ENCODE measurements at regions not wholly inside any gene's neighbourhood (a gene's known extent, or its start where the extent isn't known, plus 50 kb on each side); places are given as distances from the start of the nearest gene placed in this dataset.

DNA sequence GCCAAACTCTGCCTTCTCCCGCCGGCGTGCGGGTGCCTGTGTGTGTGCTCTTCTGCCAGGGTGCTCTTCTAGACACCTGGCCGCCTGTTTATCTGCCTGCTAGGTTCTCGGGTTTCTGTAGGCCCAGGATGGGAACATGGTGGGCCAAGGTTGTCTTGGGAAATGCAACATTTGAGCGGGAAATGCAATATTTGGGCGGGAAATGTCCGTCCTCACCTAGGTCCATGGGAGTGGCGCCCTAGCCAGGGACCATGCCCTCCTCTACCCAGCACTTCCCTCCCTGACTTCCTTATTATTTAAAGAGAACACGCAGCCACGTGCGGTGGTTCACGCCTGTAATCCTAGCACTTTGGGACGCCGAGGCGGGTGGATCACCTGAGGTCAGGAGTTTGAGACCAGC lies 392.6 kb downstream of the FAT4 start:
- no peaks in the 10 kb centered on the region for H3K9me3 Mint-ChIP-seq
- H3K4me1 Mint-ChIP-seq = no peaks in the 10 kb centered on the region
- H3K27ac Mint-ChIP-seq = no peak overlapping the region
- no peaks in the 10 kb centered on the region for H3K36me3 Mint-ChIP-seq (ENCODE audit: low read depth)
- H3K4me3 Mint-ChIP-seq = no peak overlapping the region
- H3K27me3 Mint-ChIP-seq (ENCODE audit: low read depth) = no peaks in the 10 kb centered on the region
- TF ChIP-seq, protein P1, sequence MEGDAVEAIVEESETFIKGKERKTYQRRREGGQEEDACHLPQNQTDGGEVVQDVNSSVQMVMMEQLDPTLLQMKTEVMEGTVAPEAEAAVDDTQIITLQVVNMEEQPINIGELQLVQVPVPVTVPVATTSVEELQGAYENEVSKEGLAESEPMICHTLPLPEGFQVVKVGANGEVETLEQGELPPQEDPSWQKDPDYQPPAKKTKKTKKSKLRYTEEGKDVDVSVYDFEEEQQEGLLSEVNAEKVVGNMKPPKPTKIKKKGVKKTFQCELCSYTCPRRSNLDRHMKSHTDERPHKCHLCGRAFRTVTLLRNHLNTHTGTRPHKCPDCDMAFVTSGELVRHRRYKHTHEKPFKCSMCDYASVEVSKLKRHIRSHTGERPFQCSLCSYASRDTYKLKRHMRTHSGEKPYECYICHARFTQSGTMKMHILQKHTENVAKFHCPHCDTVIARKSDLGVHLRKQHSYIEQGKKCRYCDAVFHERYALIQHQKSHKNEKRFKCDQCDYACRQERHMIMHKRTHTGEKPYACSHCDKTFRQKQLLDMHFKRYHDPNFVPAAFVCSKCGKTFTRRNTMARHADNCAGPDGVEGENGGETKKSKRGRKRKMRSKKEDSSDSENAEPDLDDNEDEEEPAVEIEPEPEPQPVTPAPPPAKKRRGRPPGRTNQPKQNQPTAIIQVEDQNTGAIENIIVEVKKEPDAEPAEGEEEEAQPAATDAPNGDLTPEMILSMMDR (IDR thresholded peaks at IDR 0.05; ENCODE audit: unreplicated experiment in 3 of 3) = no peak

DNA sequence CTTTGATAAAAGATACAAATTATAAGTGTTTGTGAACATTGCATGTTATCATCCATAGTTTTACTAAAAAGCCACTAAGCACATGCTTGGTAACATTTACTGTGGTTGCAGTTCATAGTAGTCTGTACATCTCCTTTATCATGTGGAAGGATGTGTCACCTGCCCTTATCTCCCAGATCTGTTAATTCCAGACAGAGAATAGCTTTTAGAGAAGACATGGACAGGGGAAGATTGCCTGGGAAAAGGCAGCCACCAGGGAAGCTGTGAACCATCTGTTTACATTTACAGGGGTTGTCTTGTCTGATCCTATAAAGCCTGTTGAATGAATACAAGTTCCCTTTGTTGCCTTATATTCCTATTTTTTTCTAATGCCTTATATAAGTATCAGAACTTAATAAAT lies 396.0 kb downstream of the FAT4 start:
- no peak overlapping the region for H3K27ac Mint-ChIP-seq
- no peaks in the 10 kb centered on the region for H3K27me3 Mint-ChIP-seq (ENCODE audit: low read depth)
- TF ChIP-seq, protein P1 (IDR thresholded peaks at IDR 0.05; ENCODE audit: unreplicated experiment in 3 of 3) = no peak
- H3K4me1 Mint-ChIP-seq = no peaks in the 10 kb centered on the region
- no peaks in the 10 kb centered on the region for H3K36me3 Mint-ChIP-seq (ENCODE audit: low read depth)
- no peak overlapping the region for H3K4me3 Mint-ChIP-seq
- no peaks in the 10 kb centered on the region for H3K9me3 Mint-ChIP-seq

DNA sequence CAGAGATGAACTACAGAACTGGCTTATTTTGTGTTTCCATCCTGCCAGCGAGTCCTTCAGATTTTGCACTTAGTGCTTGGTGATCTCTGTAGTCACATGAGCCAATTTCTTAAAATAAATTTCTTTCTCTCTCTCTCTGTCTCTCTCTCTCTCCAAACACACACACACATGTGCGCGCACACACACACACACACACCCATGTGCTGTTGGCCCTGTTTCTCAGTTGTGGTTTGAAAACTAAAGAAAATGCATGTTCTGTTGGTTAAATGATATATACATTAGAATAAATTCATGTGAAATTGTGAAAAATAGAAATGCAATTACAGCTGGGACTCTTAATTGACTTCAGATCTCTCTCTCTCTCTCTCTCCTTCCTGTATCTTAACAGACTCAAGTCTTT lies 399.3 kb downstream of the FAT4 start:
- Mint-ChIP-seq H3K27me3 (ENCODE audit: low read depth) (no peaks in the 10 kb centered on the region), H3K4me3 (no peak overlapping the region), H3K9me3 (peaks cover 3% of the 10 kb centered on the region), H3K4me1 (no peaks in the 10 kb centered on the region), H3K27ac (no peak overlapping the region), H3K36me3 (ENCODE audit: low read depth) (no peaks in the 10 kb centered on the region)
- TF ChIP-seq, protein P1 (IDR thresholded peaks at IDR 0.05; ENCODE audit: unreplicated experiment in 3 of 3) = no peak

DNA sequence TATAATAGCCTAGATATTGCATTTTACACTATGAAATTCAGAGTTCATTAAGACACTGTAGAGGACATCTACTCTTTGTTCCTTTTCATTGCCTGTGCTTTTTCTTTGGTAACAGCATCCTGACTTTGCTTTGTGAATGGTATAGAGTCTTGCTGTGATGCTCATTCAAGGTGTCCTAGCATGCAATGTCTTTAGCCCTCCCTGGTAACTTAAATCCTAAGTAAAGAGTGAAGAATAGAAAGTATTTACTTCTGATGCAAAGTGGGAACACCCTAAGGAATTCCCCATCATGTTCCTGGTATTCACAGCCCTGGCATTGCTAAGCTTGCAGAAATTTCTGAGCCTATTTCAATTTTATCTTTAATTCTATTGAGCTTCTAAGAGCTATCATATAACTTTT lies 400.1 kb downstream of the FAT4 start:
- H3K4me1 Mint-ChIP-seq = no peaks in the 10 kb centered on the region
- no peaks in the 10 kb centered on the region for H3K27me3 Mint-ChIP-seq (ENCODE audit: low read depth)

DNA sequence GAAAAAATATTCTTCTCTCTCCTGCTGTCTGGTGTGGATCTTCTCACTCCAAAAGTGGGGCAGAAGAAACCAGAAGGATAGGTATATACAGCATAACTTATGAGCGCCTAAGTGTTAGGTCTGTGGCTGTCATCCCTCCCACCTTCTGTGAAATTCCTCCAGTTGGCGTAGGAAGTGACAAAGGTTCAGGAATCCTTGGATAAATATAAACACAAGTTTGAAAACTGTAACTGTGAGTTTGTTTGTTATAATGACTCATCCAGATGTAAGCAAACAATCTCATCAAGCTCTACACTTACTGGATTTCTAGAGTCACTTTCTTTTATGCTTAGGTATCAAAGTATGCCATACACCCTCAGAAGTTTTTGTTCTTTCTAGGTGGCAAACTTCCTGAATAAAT lies 405.2 kb downstream of the FAT4 start:
- no peak overlapping the region for H3K27ac Mint-ChIP-seq
- H3K36me3 Mint-ChIP-seq (ENCODE audit: low read depth) = no peaks in the 10 kb centered on the region
- H3K4me1 Mint-ChIP-seq = no peaks in the 10 kb centered on the region
- TF ChIP-seq, protein P1 (IDR thresholded peaks at IDR 0.05; ENCODE audit: unreplicated experiment in 3 of 3) = no peak
- no peaks in the 10 kb centered on the region for H3K27me3 Mint-ChIP-seq (ENCODE audit: low read depth)
- peaks cover 3% of the 10 kb centered on the region for H3K9me3 Mint-ChIP-seq
- H3K4me3 Mint-ChIP-seq = no peak overlapping the region

More for the DNA sequence above, 400.1 kb downstream of the FAT4 start:
- Mint-ChIP-seq H3K27ac (no peak overlapping the region), H3K9me3 (peaks cover 3% of the 10 kb centered on the region), H3K4me3 (no peak overlapping the region), H3K36me3 (ENCODE audit: low read depth) (no peaks in the 10 kb centered on the region)
- TF ChIP-seq, protein P1 (IDR thresholded peaks at IDR 0.05; ENCODE audit: unreplicated experiment in 3 of 3) = no peak

DNA sequence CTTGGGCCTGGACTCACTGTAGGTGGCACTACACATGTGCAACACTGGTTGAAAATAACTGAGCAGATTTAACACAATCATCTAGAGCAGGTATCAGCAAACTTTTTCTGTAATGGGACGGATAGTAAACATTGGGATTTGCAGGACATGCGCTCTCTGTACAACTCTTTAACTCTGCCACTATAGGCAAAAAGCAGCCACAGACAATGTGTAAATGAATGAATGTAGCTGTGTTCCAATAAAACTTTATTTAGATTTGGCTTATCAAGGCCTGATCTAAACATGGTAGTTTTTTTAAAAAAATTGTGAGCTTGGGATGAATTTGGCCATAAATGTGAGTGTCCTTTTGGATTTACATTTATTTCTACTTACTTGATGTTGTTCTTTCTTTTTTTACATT lies 407.3 kb downstream of the FAT4 start:
- Mint-ChIP-seq H3K27me3 (ENCODE audit: low read depth) (no peaks in the 10 kb centered on the region), H3K27ac (no peak overlapping the region), H3K4me3 (no peak overlapping the region), H3K4me1 (peaks cover 4% of the 10 kb centered on the region), H3K9me3 (peaks cover 8% of the 10 kb centered on the region), H3K36me3 (ENCODE audit: low read depth) (no peaks in the 10 kb centered on the region)
- TF ChIP-seq, protein P1 (IDR thresholded peaks at IDR 0.05; ENCODE audit: unreplicated experiment in 3 of 3) = no peak

All from nephron (organoid).